GM19328 (cell line): ENCODE measurements at regions not wholly inside any gene's neighbourhood (a gene's known extent, or its start where the extent isn't known, plus 50 kb on each side); places are given as distances from the start of the nearest gene placed in this dataset.
"Not testable (repeated sequence)": the region's sequence is repeated elsewhere in the genome, so short reads cannot be mapped to it uniquely, and the experiment has no call there.

Source experiments
- ATAC-seq: cut with Tn5 transposase; IDR thresholded peaks from one replicate; pipeline ENCODE4 v1.9.1; 2021; ENCODE audit warnings: mild to moderate bottlenecking, moderate library complexity; ENCODE audit not compliant: unreplicated experiment

- ATAC-seq, result no peak
Measured at GRCh38 chr3:4069796-4070195, 233.4 kb upstream of the SETMAR start.

- no peak for ATAC-seq
Measured at GRCh38 chr3:4071481-4072184, 231.5 kb upstream of the SETMAR start.

GRCh38 chr3:4077278-4077677 is 225.9 kb upstream of the SETMAR start:
- not testable (repeated sequence) for ATAC-seq

GRCh38 chr3:4077950-4078349 is 225.2 kb upstream of the SETMAR start:
- ATAC-seq, result no peak

- peak; percentile 62 for ATAC-seq
Measured at GRCh38 chr3:4078903-4079302, 224.3 kb upstream of the SETMAR start.

- no peak for ATAC-seq
Measured at GRCh38 chr3:4079339-4080195, 223.6 kb upstream of the SETMAR start.

GRCh38 chr3:4083225-4084015 is 219.7 kb upstream of the SETMAR start:
- no peak for ATAC-seq

GRCh38 chr3:4084271-4084670 is 218.9 kb upstream of the SETMAR start:
- ATAC-seq, result no peak

- ATAC-seq, result not testable (repeated sequence)
Measured at GRCh38 chr3:4086662-4087061, 216.5 kb upstream of the SETMAR start.

- no peak for ATAC-seq
Measured at GRCh38 chr3:4091786-4092185, 211.4 kb upstream of the SETMAR start.

GRCh38 chr3:4097801-4098200 is 205.4 kb upstream of the SETMAR start:
- ATAC-seq, result no peak

- no peak for ATAC-seq
Measured at GRCh38 chr3:4099607-4100006, 203.6 kb upstream of the SETMAR start.

GRCh38 chr3:4107430-4107829 is 195.7 kb upstream of the SETMAR start:
- no peak for ATAC-seq

- ATAC-seq, result no peak
Measured at GRCh38 chr3:4113811-4114522, 189.2 kb upstream of the SETMAR start.

GRCh38 chr3:4119119-4119518 is 184.1 kb upstream of the SETMAR start:
- ATAC-seq, result no peak

- no peak for ATAC-seq
Measured at GRCh38 chr3:4125576-4125975, 177.6 kb upstream of the SETMAR start.

- no peak for ATAC-seq
Measured at GRCh38 chr3:4138150-4138785, 164.9 kb upstream of the SETMAR start.

GRCh38 chr3:4138786-4139431 is 164.3 kb upstream of the SETMAR start:
- no peak for ATAC-seq

GRCh38 chr3:4139462-4140140 is 163.6 kb upstream of the SETMAR start:
- no peak for ATAC-seq
